ENCODE measurements at regions not wholly inside any gene's neighbourhood (a gene's known extent, or its start where the extent isn't known, plus 50 kb on each side); places are given as distances from the start of the nearest gene placed in this dataset.

GRCh38 chr10:120960725-120961124 is 109.6 kb downstream of the WDR11 start:
- H4K20me1 ChIP-seq (ENCODE audit: control insufficient read depth, insufficient read depth, low read length, poor library complexity, severe bottlenecking) = no peaks in the 10 kb centered on the region
- CTCF ChIA-PET = no interaction called here
- no peak overlapping the region for H3K9ac ChIP-seq (ENCODE audit: low read length)
- no peak overlapping the region for H3K4me3 ChIP-seq (ENCODE audit: control extremely low read depth in 1 of 5, extremely low read depth in 1 of 5, insufficient read depth in 1 of 5, low read depth in 2 of 5, low read length in 4 of 5)
- no peak overlapping the region for H3K4me2 ChIP-seq (replicated peaks; ENCODE audit: low read depth, low read length, poor library complexity, severe bottlenecking)
- peaks cover 0 to 4% (median under 1%) of the 10 kb centered on the region in 4 experiments for H3K27me3 ChIP-seq (replicated peaks in 1 of 4; ENCODE audit: control extremely low read depth in 1 of 4, control insufficient read depth in 3 of 4, insufficient read depth in 4 of 4, low read length in 3 of 4)
- no peaks in the 10 kb centered on the region for H3K36me3 ChIP-seq (replicated peaks in 1 of 2; ENCODE audit: control extremely low read depth in 1 of 2, control insufficient read depth in 1 of 2, extremely low read depth in 1 of 2, insufficient read depth in 2 of 2, low read length in 1 of 2)
- H3K79me2 ChIP-seq (ENCODE audit: control insufficient read depth, insufficient read depth, low read length) = no peaks in the 10 kb centered on the region
- no peaks in the 10 kb centered on the region for H3K9me3 ChIP-seq (ENCODE audit: control extremely low read depth in 1 of 3, control insufficient read depth in 2 of 3, insufficient read depth in 1 of 3, low read length in 2 of 3)
- DNase-seq (no peak), ATAC-seq (ENCODE audit: low read depth) (no peak)
- H3K27ac ChIP-seq (ENCODE audit: low read length in 2 of 2) = no peak overlapping the region
- intact Hi-C loops (cut with micrococcal nuclease) = no loop called here
- Mint-ChIP-seq H3K27ac (no peak overlapping the region), H3K4me3 (no peak overlapping the region), H3K9me3 (ENCODE audit: insufficient read depth) (no peaks in the 10 kb centered on the region), H3K4me1 (no peaks in the 10 kb centered on the region), H3K27me3 (peaks cover 23% of the 10 kb centered on the region)
- TF ChIP-seq EZH2 (IDR thresholded peaks at IDR 0.05; ENCODE audit: borderline replicate concordance, insufficient read depth, low read depth, low read length, poor library complexity, severe bottlenecking) (no peak), CTCF (IDR thresholded peaks at IDR 0.05) (no peak)
- H2AFZ ChIP-seq (ENCODE audit: insufficient read depth, low read depth, low read length, poor library complexity, severe bottlenecking) = no peak overlapping the region
- POLR2A ChIA-PET = no interaction called here
- WGBS (ENCODE audit: insufficient coverage) = 92% methylated on average over 6 of the region's 7 CpGs
- H3K4me1 ChIP-seq (ENCODE audit: control insufficient read depth in 2 of 2, insufficient read depth in 2 of 2, low read length in 2 of 2) = no peaks in the 10 kb centered on the region

GRCh38 chr10:120961795-120962755 is 110.9 kb downstream of the WDR11 start:
- H3K27ac Mint-ChIP-seq = no peak overlapping the region
- POLR2A ChIA-PET = no interaction called here

More at GRCh38 chr10:120961795-120962755, 110.9 kb downstream of the WDR11 start:
- CTCF ChIA-PET = no interaction called here
- intact Hi-C loops (cut with micrococcal nuclease) = no loop called here
- H3K4me2 ChIP-seq (replicated peaks; ENCODE audit: low read depth, low read length, poor library complexity, severe bottlenecking) = no peak overlapping the region
- 86% methylated on average over 17 of the region's 17 CpGs for WGBS (ENCODE audit: insufficient coverage)
- no peak overlapping the region for H3K4me3 Mint-ChIP-seq
- TF ChIP-seq EZH2 (IDR thresholded peaks at IDR 0.05; ENCODE audit: borderline replicate concordance, insufficient read depth, low read depth, low read length, poor library complexity, severe bottlenecking) (no peak), CTCF (IDR thresholded peaks at IDR 0.05) (no peak)
- no peaks in the 10 kb centered on the region for H3K4me1 ChIP-seq (ENCODE audit: control insufficient read depth in 2 of 2, insufficient read depth in 2 of 2, low read length in 2 of 2)
- peaks cover 20% of the 10 kb centered on the region for H3K27me3 Mint-ChIP-seq
- no peaks in the 10 kb centered on the region for H3K36me3 ChIP-seq (replicated peaks in 1 of 2; ENCODE audit: control extremely low read depth in 1 of 2, control insufficient read depth in 1 of 2, extremely low read depth in 1 of 2, insufficient read depth in 2 of 2, low read length in 1 of 2)
- H3K9ac ChIP-seq (ENCODE audit: low read length) = no peak overlapping the region
- H4K20me1 ChIP-seq (ENCODE audit: control insufficient read depth, insufficient read depth, low read length, poor library complexity, severe bottlenecking) = no peaks in the 10 kb centered on the region
- ATAC-seq (ENCODE audit: low read depth) (no peak), DNase-seq (no peak)
- H3K4me3 ChIP-seq (ENCODE audit: control extremely low read depth in 1 of 5, extremely low read depth in 1 of 5, insufficient read depth in 1 of 5, low read depth in 2 of 5, low read length in 4 of 5) = no peak overlapping the region
- H3K27ac ChIP-seq (ENCODE audit: low read length in 2 of 2) = no peak overlapping the region
- no peaks in the 10 kb centered on the region for H3K9me3 Mint-ChIP-seq (ENCODE audit: insufficient read depth)
- no peak overlapping the region for H2AFZ ChIP-seq (ENCODE audit: insufficient read depth, low read depth, low read length, poor library complexity, severe bottlenecking)
- H3K27me3 ChIP-seq (replicated peaks in 1 of 4; ENCODE audit: control extremely low read depth in 1 of 4, control insufficient read depth in 3 of 4, insufficient read depth in 4 of 4, low read length in 3 of 4) = no peaks in the 10 kb centered on the region
- no peaks in the 10 kb centered on the region for H3K79me2 ChIP-seq (ENCODE audit: control insufficient read depth, insufficient read depth, low read length)
- H3K4me1 Mint-ChIP-seq = no peaks in the 10 kb centered on the region
- no peaks in the 10 kb centered on the region for H3K9me3 ChIP-seq (ENCODE audit: control extremely low read depth in 1 of 3, control insufficient read depth in 2 of 3, insufficient read depth in 1 of 3, low read length in 2 of 3)

Data from B cell (primary cell).